SU-DHL-6 (cell line): ENCODE measurements at regions not wholly inside any gene's neighbourhood (a gene's known extent, or its start where the extent isn't known, plus 50 kb on each side); places are given as distances from the start of the nearest gene placed in this dataset.

Experiments used
- H2AFZ ChIP-seq: fragments of 200-600 bp; sonication (generic); 2 replicates; pipeline ENCODE4 v1.6.1; 2014; ENCODE audit warnings: low read depth, mild to moderate bottlenecking, moderate library complexity, mixed read lengths, antibody characterized with exemption, low read length; ENCODE audit not compliant: severe bottlenecking
- H3F3A ChIP-seq: fragments of 200-600 bp; shearing (Covaris generic); 2 replicates; pipeline ENCODE4 v1.6.0; 2016; ENCODE audit warnings: antibody characterized with exemption, mild to moderate bottlenecking; ENCODE audit not compliant: insufficient read depth
- H3K27ac ChIP-seq: fragments of 200-600 bp; sonication (generic); 2 replicates; pipeline ENCODE4 v1.5.1; 2016; ENCODE audit warnings: low read depth, mild to moderate bottlenecking, low read length, moderate library complexity, mixed read lengths
- H3K27me3 ChIP-seq: fragments of 200-600 bp; sonication (generic), shearing (Covaris generic); 2 replicates; pipeline ENCODE4 v1.6.0; 2014; ENCODE audit warnings: mild to moderate bottlenecking, low read length
- H3K36me3 ChIP-seq: fragments of 200-600 bp; sonication (generic); 2 replicates; pipeline ENCODE4 v1.6.1; 2014; ENCODE audit warnings: mild to moderate bottlenecking, low read length, mixed read lengths
- H3K4me2 ChIP-seq: fragments of 300-600, 200-600 bp; shearing (Covaris generic), sonication (generic); 2 replicates; pipeline ENCODE4 v1.6.0; 2014; ENCODE audit warnings: low read length, low read depth, mild to moderate bottlenecking; ENCODE audit not compliant: poor library complexity, severe bottlenecking
- H3K4me3 ChIP-seq: fragments of 200-600 bp; sonication (generic); 2 replicates; pipeline ENCODE4 v1.5.1; 2014; ENCODE audit warnings: antibody characterized with exemption, low read length, mild to moderate bottlenecking, mixed read lengths; ENCODE audit not compliant: insufficient read depth, poor library complexity, severe bottlenecking
- H3K79me2 ChIP-seq: fragments of 200-600 bp; sonication (generic); 2 replicates; pipeline ENCODE4 v1.6.1; 2014; ENCODE audit warnings: mild to moderate bottlenecking, low read length, moderate library complexity; ENCODE audit not compliant: insufficient read depth
- H3K9ac ChIP-seq: fragments of 200-600 bp; sonication (generic); 2 replicates; pipeline ENCODE4 v1.7.0; 2014; ENCODE audit warnings: mild to moderate bottlenecking, low read length
- H3K9me2 ChIP-seq: fragments of 200-600 bp; sonication (generic); replicated peaks from 2 replicates; pipeline ENCODE4 v1.6.1; 2014; ENCODE audit warnings: low read length; ENCODE audit not compliant: insufficient read depth
- H3K9me3 ChIP-seq: fragments of 200-600 bp; sonication (generic); 2 replicates; pipeline ENCODE4 v1.6.1; 2014; ENCODE audit warnings: low read length, mixed read lengths; ENCODE audit not compliant: insufficient read depth
- H4K20me1 ChIP-seq: fragments of 200-600 bp; sonication (generic); 2 replicates; pipeline ENCODE4 v1.6.1; 2014; ENCODE audit warnings: low read depth, mild to moderate bottlenecking, antibody characterized with exemption, low read length, moderate library complexity, mixed read lengths
- EZH2phosphoT487 ChIP-seq: fragments of 200-600 bp; sonication (generic), shearing (Covaris generic); conservative IDR thresholded peaks from 2 replicates; pipeline ENCODE4 v1.6.1; 2018; ENCODE audit warnings: mild to moderate bottlenecking, antibody characterized with exemption, low read length, moderate library complexity, mixed read lengths
- TF ChIP-seq, protein P1 (sequence below): fragments of 200-600 bp; sonication (generic); IDR thresholded peaks from one replicate; pipeline ENCODE4 v1.5.1; 2017; ENCODE audit warnings: antibody characterized with exemption, mild to moderate bottlenecking, low read length, moderate library complexity; ENCODE audit not compliant: insufficient read depth, poor library complexity, severe bottlenecking

DNA sequence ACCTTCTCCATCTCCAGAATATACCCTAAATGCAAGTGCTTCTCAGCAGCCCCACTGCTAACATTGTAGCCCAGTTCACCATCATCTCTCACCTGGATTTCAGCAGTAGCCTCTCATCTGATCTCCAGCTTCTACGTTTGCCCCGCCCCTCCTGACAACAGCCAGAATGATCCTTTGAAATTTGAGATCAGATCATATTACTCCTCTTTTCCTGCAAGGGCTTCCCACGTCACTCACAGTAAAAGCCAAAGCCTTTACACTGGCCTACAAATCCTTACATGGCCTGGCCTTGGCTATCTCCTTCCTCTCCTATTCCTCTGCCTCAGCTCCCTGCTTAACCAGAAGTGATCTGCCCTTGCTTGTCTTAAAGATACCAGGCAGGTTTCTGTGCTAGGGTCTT is 94.3 kb upstream of the NBEA start:
- Histone ChIP-seq H3K4me3 (no peak overlapping the region), H3K9me3 (no peaks in the 10 kb centered on the region), H3K27ac (no peak overlapping the region), H3K4me2 (no peak overlapping the region), H3F3A (no peaks in the 10 kb centered on the region), H2AFZ (no peak overlapping the region), H3K79me2 (no peaks in the 10 kb centered on the region), H3K36me3 (no peaks in the 10 kb centered on the region), H3K9me2 (no peaks in the 10 kb centered on the region), H4K20me1 (no peaks in the 10 kb centered on the region), H3K27me3 (no peaks in the 10 kb centered on the region), H3K9ac (no peak overlapping the region)
- TF ChIP-seq EZH2phosphoT487: no peak
- TF ChIP-seq, protein P1, sequence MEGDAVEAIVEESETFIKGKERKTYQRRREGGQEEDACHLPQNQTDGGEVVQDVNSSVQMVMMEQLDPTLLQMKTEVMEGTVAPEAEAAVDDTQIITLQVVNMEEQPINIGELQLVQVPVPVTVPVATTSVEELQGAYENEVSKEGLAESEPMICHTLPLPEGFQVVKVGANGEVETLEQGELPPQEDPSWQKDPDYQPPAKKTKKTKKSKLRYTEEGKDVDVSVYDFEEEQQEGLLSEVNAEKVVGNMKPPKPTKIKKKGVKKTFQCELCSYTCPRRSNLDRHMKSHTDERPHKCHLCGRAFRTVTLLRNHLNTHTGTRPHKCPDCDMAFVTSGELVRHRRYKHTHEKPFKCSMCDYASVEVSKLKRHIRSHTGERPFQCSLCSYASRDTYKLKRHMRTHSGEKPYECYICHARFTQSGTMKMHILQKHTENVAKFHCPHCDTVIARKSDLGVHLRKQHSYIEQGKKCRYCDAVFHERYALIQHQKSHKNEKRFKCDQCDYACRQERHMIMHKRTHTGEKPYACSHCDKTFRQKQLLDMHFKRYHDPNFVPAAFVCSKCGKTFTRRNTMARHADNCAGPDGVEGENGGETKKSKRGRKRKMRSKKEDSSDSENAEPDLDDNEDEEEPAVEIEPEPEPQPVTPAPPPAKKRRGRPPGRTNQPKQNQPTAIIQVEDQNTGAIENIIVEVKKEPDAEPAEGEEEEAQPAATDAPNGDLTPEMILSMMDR: no peak

DNA sequence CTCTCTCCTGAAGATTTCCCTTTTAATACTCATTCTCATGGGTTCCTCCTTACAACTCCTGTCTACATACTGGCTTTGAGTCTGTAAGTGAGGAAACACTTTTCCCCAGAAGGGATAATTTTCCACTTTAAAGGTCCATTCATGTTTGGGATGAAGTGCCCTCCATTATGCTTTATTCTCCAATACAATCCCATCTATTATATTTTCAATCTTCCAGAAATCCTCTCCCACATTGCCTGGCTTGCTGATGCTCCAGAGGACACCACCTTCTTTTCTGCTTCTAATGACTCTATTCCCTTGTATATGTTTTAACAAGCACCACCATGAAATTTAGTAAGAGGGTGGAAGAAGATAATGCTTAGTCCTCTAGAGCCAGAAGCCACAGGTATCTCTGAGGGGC is 92.7 kb upstream of the NBEA start:
- no peaks in the 10 kb centered on the region for H3K9me2 ChIP-seq
- no peaks in the 10 kb centered on the region for H3F3A ChIP-seq
- H3K9me3 ChIP-seq: no peaks in the 10 kb centered on the region
- no peak overlapping the region for H3K4me2 ChIP-seq
- H3K79me2 ChIP-seq: no peaks in the 10 kb centered on the region
- H3K27ac ChIP-seq: no peak overlapping the region
- H4K20me1 ChIP-seq: no peaks in the 10 kb centered on the region
- no peak for TF ChIP-seq EZH2phosphoT487
- TF ChIP-seq, protein P1: no peak
- no peak overlapping the region for H3K4me3 ChIP-seq
- H2AFZ ChIP-seq: no peak overlapping the region
- H3K9ac ChIP-seq: no peak overlapping the region
- H3K36me3 ChIP-seq: no peaks in the 10 kb centered on the region
- H3K27me3 ChIP-seq: no peaks in the 10 kb centered on the region

DNA sequence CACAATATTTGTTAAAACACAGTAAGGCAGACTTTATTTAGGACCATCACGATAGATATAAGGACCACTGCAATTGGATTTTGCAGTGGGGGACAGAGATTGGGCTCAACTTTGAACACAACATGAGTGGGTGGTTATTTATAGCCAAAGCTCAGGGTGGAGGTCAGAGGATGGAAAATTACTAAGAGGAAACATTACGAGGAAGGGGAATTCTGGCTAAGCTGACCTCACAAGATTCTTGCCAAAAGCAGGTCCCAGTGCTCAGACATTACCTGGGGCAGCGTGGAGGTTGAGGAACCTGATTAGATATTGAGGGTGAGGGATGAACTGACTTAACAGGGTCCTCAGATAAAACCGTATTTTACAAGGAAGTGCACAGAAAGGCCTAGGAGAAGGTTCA is 88.9 kb upstream of the NBEA start:
- no peak overlapping the region for H3K27ac ChIP-seq
- H3K4me3 ChIP-seq: no peak overlapping the region
- H3K4me2 ChIP-seq: no peak overlapping the region
- H2AFZ ChIP-seq: no peak overlapping the region
- H3F3A ChIP-seq: no peaks in the 10 kb centered on the region
- no peaks in the 10 kb centered on the region for H4K20me1 ChIP-seq
- no peaks in the 10 kb centered on the region for H3K9me2 ChIP-seq
- H3K9ac ChIP-seq: no peak overlapping the region
- no peaks in the 10 kb centered on the region for H3K9me3 ChIP-seq
- no peak for TF ChIP-seq EZH2phosphoT487
- TF ChIP-seq, protein P1: no peak
- no peaks in the 10 kb centered on the region for H3K36me3 ChIP-seq
- H3K27me3 ChIP-seq: no peaks in the 10 kb centered on the region
- no peaks in the 10 kb centered on the region for H3K79me2 ChIP-seq
